ENCODE measurements at regions not wholly inside any gene's neighbourhood (a gene's known extent, or its start where the extent isn't known, plus 50 kb on each side); places are given as distances from the start of the nearest gene placed in this dataset.

DNA sequence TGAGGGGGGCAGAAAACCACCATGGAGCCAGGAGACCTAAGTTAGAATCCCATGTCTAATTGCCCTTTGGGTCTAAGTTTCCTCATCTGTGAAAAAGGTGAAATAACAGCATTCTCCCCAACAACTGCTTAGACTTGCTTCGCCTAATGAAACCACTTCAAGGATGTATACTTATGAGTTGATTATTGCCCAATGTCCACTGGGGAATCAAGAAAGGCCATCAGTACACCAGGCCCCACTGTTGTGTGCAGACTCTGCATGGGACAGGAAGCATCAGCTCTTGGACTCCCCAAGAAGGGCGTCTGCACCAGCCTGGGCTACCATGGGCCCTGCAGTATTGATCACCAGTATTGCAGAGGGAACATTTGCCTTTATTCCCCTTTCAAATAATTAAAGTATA, 189.6 kb downstream of the MAFB start:
- Mint-ChIP-seq H3K36me3 (no peaks in the 10 kb centered on the region), H3K27ac (no peak overlapping the region), H3K4me1 (no peaks in the 10 kb centered on the region), H3K27me3 (no peaks in the 10 kb centered on the region), H3K4me3 (no peak overlapping the region), H3K9me3 (peaks cover 0 to 3% (median 0%) of the 10 kb centered on the region in 7 donors)
- no peak for ATAC-seq (ENCODE audit: low read depth in 2 of 2)
- H3K4me3 ChIP-seq (ENCODE audit: low read depth, low read length): no peak overlapping the region
- no peak for DNase-seq
- no peaks in the 10 kb centered on the region for H3K27me3 ChIP-seq (ENCODE audit: control insufficient read depth, insufficient read depth, low read length)
- H3K36me3 ChIP-seq (ENCODE audit: control insufficient read depth, insufficient read depth, low read length): no peaks in the 10 kb centered on the region
- no peaks in the 10 kb centered on the region for H3K4me1 ChIP-seq (ENCODE audit: control insufficient read depth, insufficient read depth, low read length, poor library complexity, severe bottlenecking)
- no peak overlapping the region for H3K27ac ChIP-seq (ENCODE audit: insufficient read depth, low read length, poor library complexity, severe bottlenecking)
- H3K9me3 ChIP-seq (ENCODE audit: control insufficient read depth in 2 of 2, low read length in 2 of 2): no peaks in the 10 kb centered on the region

DNA sequence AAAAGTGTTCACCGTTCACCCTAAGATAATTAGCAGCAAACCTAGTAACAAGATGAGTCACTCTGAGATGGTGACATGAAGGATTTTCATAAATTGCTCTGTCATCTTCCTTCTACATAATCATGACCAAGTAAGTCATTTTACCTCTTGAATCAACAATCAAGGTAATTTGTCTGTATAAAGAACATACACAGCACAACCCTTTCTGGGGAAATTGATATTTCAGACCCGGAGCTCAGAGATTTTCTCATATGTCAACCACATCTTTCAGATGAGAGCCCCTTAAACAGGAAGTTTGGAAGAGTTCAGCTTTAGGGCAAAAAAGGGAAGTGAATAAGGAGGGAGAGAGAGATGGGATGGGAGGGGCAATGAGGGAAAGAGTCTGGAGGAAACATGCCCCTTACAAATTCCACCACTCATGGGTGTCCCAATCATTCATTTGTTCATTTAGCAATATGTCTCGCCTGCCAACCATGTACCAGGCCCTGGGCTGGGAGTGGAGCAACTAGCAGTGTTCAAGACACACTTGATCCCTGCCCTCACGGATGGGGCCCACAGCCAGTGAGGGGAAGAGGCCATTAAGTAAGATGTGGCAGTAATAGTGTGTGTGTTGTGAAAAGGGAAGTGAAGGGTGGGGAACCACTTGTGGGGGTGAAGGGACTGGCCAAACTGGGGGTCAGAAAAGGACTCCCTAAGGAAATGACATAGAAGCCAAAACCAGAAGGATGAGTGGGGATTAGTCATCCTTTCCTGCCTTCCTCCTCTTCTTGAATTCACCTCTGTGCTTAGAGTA, 190.9 kb downstream of the MAFB start:
- Mint-ChIP-seq H3K4me1 (no peaks in the 10 kb centered on the region), H3K27ac (no peak overlapping the region), H3K9me3 (peaks cover 0 to 3% (median 0%) of the 10 kb centered on the region in 7 donors), H3K4me3 (no peak overlapping the region), H3K36me3 (no peaks in the 10 kb centered on the region), H3K27me3 (no peaks in the 10 kb centered on the region)
- Histone ChIP-seq H3K4me3 (ENCODE audit: low read depth, low read length) (no peak overlapping the region), H3K27me3 (ENCODE audit: control insufficient read depth, insufficient read depth, low read length) (no peaks in the 10 kb centered on the region), H3K27ac (ENCODE audit: insufficient read depth, low read length, poor library complexity, severe bottlenecking) (no peak overlapping the region), H3K4me1 (ENCODE audit: control insufficient read depth, insufficient read depth, low read length, poor library complexity, severe bottlenecking) (no peaks in the 10 kb centered on the region), H3K9me3 (ENCODE audit: control insufficient read depth in 2 of 2, low read length in 2 of 2) (no peaks in the 10 kb centered on the region), H3K36me3 (ENCODE audit: control insufficient read depth, insufficient read depth, low read length) (no peaks in the 10 kb centered on the region)
- ATAC-seq (ENCODE audit: low read depth in 2 of 2) (peak in 1 of 2 donors; percentile 21), DNase-seq (no peak)

DNA sequence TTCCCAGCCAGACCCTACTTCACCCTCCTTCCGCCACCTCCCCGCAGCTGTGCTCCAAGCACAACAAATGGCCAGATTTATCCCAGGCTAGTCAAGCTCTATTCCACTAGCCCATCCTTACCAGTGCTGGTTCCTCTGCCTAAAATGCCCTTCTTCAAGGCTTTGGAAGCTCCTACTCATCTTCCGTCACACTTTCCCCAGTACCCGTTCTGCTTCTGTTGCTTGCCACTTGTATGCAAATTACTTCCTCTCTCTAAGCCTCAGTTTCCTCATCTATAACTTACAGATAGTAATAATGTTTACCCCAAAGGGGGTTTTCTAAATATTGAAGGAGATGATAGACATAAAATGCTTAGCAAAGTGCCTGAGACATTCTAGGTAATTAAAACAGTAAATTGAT, 193.1 kb downstream of the MAFB start:
- Histone ChIP-seq H3K9me3 (ENCODE audit: control insufficient read depth in 2 of 2, low read length in 2 of 2) (no peaks in the 10 kb centered on the region), H3K4me1 (ENCODE audit: control insufficient read depth, insufficient read depth, low read length, poor library complexity, severe bottlenecking) (no peaks in the 10 kb centered on the region), H3K27ac (ENCODE audit: insufficient read depth, low read length, poor library complexity, severe bottlenecking) (no peak overlapping the region), H3K4me3 (ENCODE audit: low read depth, low read length) (no peak overlapping the region), H3K36me3 (ENCODE audit: control insufficient read depth, insufficient read depth, low read length) (no peaks in the 10 kb centered on the region), H3K27me3 (ENCODE audit: control insufficient read depth, insufficient read depth, low read length) (no peaks in the 10 kb centered on the region)
- ATAC-seq (ENCODE audit: low read depth in 2 of 2) (no peak), DNase-seq (no peak)
- no peak overlapping the region for H3K4me3 Mint-ChIP-seq
- no peaks in the 10 kb centered on the region for H3K27me3 Mint-ChIP-seq
- no peak overlapping the region for H3K27ac Mint-ChIP-seq
- no peaks in the 10 kb centered on the region for H3K36me3 Mint-ChIP-seq
- peaks cover 0 to 6% (median 0%) of the 10 kb centered on the region in 7 donors for H3K9me3 Mint-ChIP-seq
- H3K4me1 Mint-ChIP-seq: no peaks in the 10 kb centered on the region

DNA sequence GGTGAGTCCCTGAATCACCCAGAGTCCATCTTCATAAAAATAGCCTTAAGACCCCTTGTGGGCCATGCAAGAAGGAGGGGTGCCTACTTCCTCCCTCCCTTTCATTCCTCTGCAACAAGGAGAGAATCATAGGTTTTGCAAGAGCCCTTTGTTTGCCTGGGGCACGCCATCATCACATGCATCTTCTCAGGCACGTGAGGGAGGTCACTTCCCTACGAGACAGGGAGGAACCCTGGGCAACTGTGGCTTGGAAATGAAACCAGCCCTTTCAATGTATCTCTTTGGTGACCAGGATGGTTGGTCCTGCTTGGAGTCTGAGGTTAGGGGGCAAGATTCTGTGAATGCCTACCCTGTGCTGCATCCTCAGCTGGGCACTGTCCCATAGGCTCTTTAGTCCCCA, 194.8 kb downstream of the MAFB start:
- H3K4me3 ChIP-seq (ENCODE audit: low read depth, low read length): no peak overlapping the region
- no peak overlapping the region for H3K27ac Mint-ChIP-seq
- ATAC-seq (ENCODE audit: low read depth in 2 of 2): no peak
- H3K27me3 ChIP-seq (ENCODE audit: control insufficient read depth, insufficient read depth, low read length): no peaks in the 10 kb centered on the region
- no peaks in the 10 kb centered on the region for H3K36me3 ChIP-seq (ENCODE audit: control insufficient read depth, insufficient read depth, low read length)
- H3K9me3 Mint-ChIP-seq: peaks cover 0 to 6% (median 0%) of the 10 kb centered on the region in 7 donors
- no peak overlapping the region for H3K4me3 Mint-ChIP-seq
- DNase-seq: no peak
- no peaks in the 10 kb centered on the region for H3K4me1 Mint-ChIP-seq
- no peaks in the 10 kb centered on the region for H3K27me3 Mint-ChIP-seq
- no peaks in the 10 kb centered on the region for H3K36me3 Mint-ChIP-seq
- H3K27ac ChIP-seq (ENCODE audit: insufficient read depth, low read length, poor library complexity, severe bottlenecking): no peak overlapping the region
- no peaks in the 10 kb centered on the region for H3K4me1 ChIP-seq (ENCODE audit: control insufficient read depth, insufficient read depth, low read length, poor library complexity, severe bottlenecking)
- no peaks in the 10 kb centered on the region for H3K9me3 ChIP-seq (ENCODE audit: control insufficient read depth in 2 of 2, low read length in 2 of 2)

DNA sequence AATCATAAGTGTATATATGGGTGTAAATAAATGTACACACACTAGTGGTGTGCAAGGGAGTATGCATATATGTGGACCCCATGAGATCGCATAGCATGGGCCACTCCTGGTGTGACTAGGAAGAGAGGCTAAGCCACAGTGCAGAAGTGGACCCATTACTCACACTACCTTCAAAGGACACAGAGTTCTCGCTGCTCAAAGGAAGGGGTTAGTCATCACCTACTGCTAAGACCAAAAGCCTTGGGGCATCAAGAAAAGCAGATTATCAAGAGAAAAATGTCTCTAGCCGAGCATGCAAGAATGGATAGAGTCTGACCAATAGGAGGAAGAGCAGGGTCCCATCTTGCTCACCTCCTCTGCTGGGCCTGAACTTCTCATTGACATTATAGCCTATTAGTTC, 195.5 kb downstream of the MAFB start:
- no peak overlapping the region for H3K27ac Mint-ChIP-seq
- no peaks in the 10 kb centered on the region for H3K9me3 ChIP-seq (ENCODE audit: control insufficient read depth in 2 of 2, low read length in 2 of 2)
- DNase-seq (no peak), ATAC-seq (ENCODE audit: low read depth in 2 of 2) (no peak)
- H3K27me3 ChIP-seq (ENCODE audit: control insufficient read depth, insufficient read depth, low read length): no peaks in the 10 kb centered on the region
- H3K27me3 Mint-ChIP-seq: no peaks in the 10 kb centered on the region
- H3K36me3 ChIP-seq (ENCODE audit: control insufficient read depth, insufficient read depth, low read length): no peaks in the 10 kb centered on the region
- no peak overlapping the region for H3K4me3 ChIP-seq (ENCODE audit: low read depth, low read length)
- no peaks in the 10 kb centered on the region for H3K36me3 Mint-ChIP-seq
- H3K27ac ChIP-seq (ENCODE audit: insufficient read depth, low read length, poor library complexity, severe bottlenecking): no peak overlapping the region
- no peaks in the 10 kb centered on the region for H3K4me1 ChIP-seq (ENCODE audit: control insufficient read depth, insufficient read depth, low read length, poor library complexity, severe bottlenecking)
- no peaks in the 10 kb centered on the region for H3K4me1 Mint-ChIP-seq
- H3K4me3 Mint-ChIP-seq: no peak overlapping the region
- H3K9me3 Mint-ChIP-seq: peaks cover 0 to 6% (median 0%) of the 10 kb centered on the region in 7 donors

DNA sequence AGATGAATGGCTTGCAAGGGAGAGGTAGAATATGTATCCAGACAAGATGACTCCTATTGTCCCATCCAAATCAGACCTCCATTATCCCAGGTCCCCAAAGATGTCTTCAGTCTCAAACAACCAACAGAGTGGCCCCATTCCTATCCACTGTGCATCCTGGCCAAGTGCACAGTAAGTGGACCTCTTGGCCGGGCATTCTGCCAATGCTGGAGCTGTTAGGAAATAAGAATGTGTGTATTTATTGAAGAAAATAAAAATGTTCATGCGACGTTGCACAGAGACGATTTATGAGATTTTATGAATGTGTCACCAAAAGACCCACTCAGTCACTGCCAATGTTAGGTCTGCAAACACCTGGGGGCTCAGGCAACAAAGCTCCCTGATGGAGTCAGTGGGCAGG, 196.0 kb downstream of the MAFB start:
- Histone ChIP-seq H3K4me1 (ENCODE audit: control insufficient read depth, insufficient read depth, low read length, poor library complexity, severe bottlenecking) (no peaks in the 10 kb centered on the region), H3K9me3 (ENCODE audit: control insufficient read depth in 2 of 2, low read length in 2 of 2) (no peaks in the 10 kb centered on the region), H3K27me3 (ENCODE audit: control insufficient read depth, insufficient read depth, low read length) (no peaks in the 10 kb centered on the region), H3K27ac (ENCODE audit: insufficient read depth, low read length, poor library complexity, severe bottlenecking) (no peak overlapping the region), H3K4me3 (ENCODE audit: low read depth, low read length) (no peak overlapping the region), H3K36me3 (ENCODE audit: control insufficient read depth, insufficient read depth, low read length) (no peaks in the 10 kb centered on the region)
- no peak overlapping the region for H3K27ac Mint-ChIP-seq
- no peaks in the 10 kb centered on the region for H3K36me3 Mint-ChIP-seq
- H3K4me3 Mint-ChIP-seq: no peak overlapping the region
- no peak for DNase-seq
- H3K27me3 Mint-ChIP-seq: no peaks in the 10 kb centered on the region
- no peak for ATAC-seq (ENCODE audit: low read depth in 2 of 2)
- no peaks in the 10 kb centered on the region for H3K4me1 Mint-ChIP-seq
- peaks cover 0 to 6% (median 0%) of the 10 kb centered on the region in 7 donors for H3K9me3 Mint-ChIP-seq

DNA sequence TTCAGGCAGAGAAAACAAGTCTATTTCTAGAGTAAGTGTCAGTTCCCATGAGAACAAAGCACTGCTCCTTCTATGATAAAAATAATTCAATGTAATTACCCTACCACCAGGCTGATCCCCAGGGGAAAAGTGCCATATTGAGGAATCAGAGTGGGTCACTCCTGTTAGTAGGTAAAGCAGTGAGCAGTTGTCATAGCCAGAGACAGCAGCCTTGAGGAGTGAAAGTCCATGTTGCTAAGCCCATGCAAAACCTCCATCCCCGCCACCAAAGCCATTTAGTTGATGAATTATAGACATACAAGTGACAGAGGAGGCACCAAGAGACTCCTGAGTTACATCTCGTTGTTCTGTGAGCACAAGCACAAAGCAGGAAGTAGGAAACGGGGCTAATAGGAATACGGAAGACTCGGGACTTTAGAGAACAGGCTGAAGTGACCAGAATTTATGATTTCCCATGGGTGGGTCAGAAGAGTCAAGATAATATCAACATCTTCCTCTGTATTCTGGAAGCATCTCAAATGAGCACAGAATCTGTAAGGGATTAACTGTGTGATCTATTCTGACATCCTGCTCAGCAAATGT, 197.9 kb downstream of the MAFB start:
- Histone ChIP-seq H3K4me1 (ENCODE audit: control insufficient read depth, insufficient read depth, low read length, poor library complexity, severe bottlenecking) (no peaks in the 10 kb centered on the region), H3K4me3 (ENCODE audit: low read depth, low read length) (no peak overlapping the region), H3K36me3 (ENCODE audit: control insufficient read depth, insufficient read depth, low read length) (no peaks in the 10 kb centered on the region), H3K27me3 (ENCODE audit: control insufficient read depth, insufficient read depth, low read length) (no peaks in the 10 kb centered on the region), H3K9me3 (ENCODE audit: control insufficient read depth in 2 of 2, low read length in 2 of 2) (no peaks in the 10 kb centered on the region), H3K27ac (ENCODE audit: insufficient read depth, low read length, poor library complexity, severe bottlenecking) (no peak overlapping the region)
- no peak overlapping the region for H3K4me3 Mint-ChIP-seq
- no peaks in the 10 kb centered on the region for H3K4me1 Mint-ChIP-seq
- no peaks in the 10 kb centered on the region for H3K36me3 Mint-ChIP-seq
- H3K27ac Mint-ChIP-seq: no peak overlapping the region
- peaks cover 0 to 3% (median 0%) of the 10 kb centered on the region in 7 donors for H3K9me3 Mint-ChIP-seq
- DNase-seq (no peak), ATAC-seq (ENCODE audit: low read depth in 2 of 2) (no peak)
- no peaks in the 10 kb centered on the region for H3K27me3 Mint-ChIP-seq

DNA sequence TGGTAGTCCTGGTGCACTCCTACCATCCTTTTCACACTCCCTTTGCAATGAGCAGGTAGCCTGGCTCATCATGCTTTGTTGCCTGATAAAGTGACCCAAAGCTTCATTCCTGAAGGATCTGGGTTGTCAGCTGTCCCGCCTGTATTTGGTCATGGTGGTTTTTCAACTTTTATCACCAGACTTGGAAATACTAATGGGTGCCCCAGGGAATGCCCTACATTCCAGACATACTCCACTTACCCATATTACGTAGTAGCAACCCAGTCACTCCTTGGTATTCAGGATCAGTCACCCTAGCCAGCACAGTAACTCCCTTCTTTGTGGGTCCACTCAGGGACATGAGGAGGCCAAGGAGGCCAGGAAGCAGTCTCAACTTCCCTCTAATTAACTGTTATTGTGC, 199.2 kb downstream of the MAFB start:
- H3K4me1 Mint-ChIP-seq: no peaks in the 10 kb centered on the region
- H3K36me3 Mint-ChIP-seq: no peaks in the 10 kb centered on the region
- H3K36me3 ChIP-seq (ENCODE audit: control insufficient read depth, insufficient read depth, low read length): no peaks in the 10 kb centered on the region
- H3K27me3 ChIP-seq (ENCODE audit: control insufficient read depth, insufficient read depth, low read length): no peaks in the 10 kb centered on the region
- H3K9me3 ChIP-seq (ENCODE audit: control insufficient read depth in 2 of 2, low read length in 2 of 2): no peaks in the 10 kb centered on the region
- H3K4me3 ChIP-seq (ENCODE audit: low read depth, low read length): no peak overlapping the region
- no peak for DNase-seq
- no peaks in the 10 kb centered on the region for H3K4me1 ChIP-seq (ENCODE audit: control insufficient read depth, insufficient read depth, low read length, poor library complexity, severe bottlenecking)
- no peaks in the 10 kb centered on the region for H3K27me3 Mint-ChIP-seq
- peaks cover 0 to 3% (median 0%) of the 10 kb centered on the region in 7 donors for H3K9me3 Mint-ChIP-seq
- no peak for ATAC-seq (ENCODE audit: low read depth in 2 of 2)
- H3K27ac ChIP-seq (ENCODE audit: insufficient read depth, low read length, poor library complexity, severe bottlenecking): no peak overlapping the region
- H3K27ac Mint-ChIP-seq: no peak overlapping the region
- no peak overlapping the region for H3K4me3 Mint-ChIP-seq

Data from CD4-positive, CD25-positive, alpha-beta regulatory T cell (primary cell).